Endothelial cell of umbilical vein (primary cell): ENCODE measurements at regions not wholly inside any gene's neighbourhood (a gene's known extent, or its start where the extent isn't known, plus 50 kb on each side); places are given as distances from the start of the nearest gene placed in this dataset.

Experiments used
- BruUV-seq: library from RNA; stranded (reverse); fragments of 400-500 nt; replicated peaks from 2 replicates; lab custom pipeline; 2021; lab: Mats Ljungman, UMichigan
- CTCF ChIA-PET: fragments of 300-600, 350-600 bp; sonication (Branson Sonifier 250); formaldehyde crosslinking; loops from one replicate; lab custom pipeline; 2021; ENCODE audit warnings: antibody characterized with exemption, inconsistent platforms; lab: Charles Lee
- POLR2A ChIA-PET: fragments of 300-600, 350-600 bp; sonication (Branson Sonifier 250); formaldehyde crosslinking; loops from one replicate; lab custom pipeline; 2021; ENCODE audit warnings: antibody characterized with exemption, inconsistent platforms; lab: Charles Lee
- DNase-seq: peaks from one replicate; pipeline ENCODE4 v3.0.0-alpha.2; 2011; ENCODE audit warnings: low read depth, low spot score
- FAIRE-seq: peaks from 2 replicates; lab custom pipeline; 2011; peaks lifted over from hg19 to GRCh38; lab: Jason Lieb, UNC
- H2AFZ ChIP-seq: 2 replicates; pipeline ENCODE4 v1.6.0; 2012; ENCODE audit warnings: low read depth, low read length, control low read depth, inconsistent platforms
- H3K27ac ChIP-seq: 2 replicates; pipeline ENCODE4 v1.5.1; 2011; ENCODE audit warnings: low read depth, mild to moderate bottlenecking, control low read depth, low read length, moderate library complexity; ENCODE audit not compliant: insufficient read depth
- H3K27me3 ChIP-seq, 2 experiments: 2 replicates each; pipeline versions ENCODE4 v1.6.0 to v1.6.1; 2011; ENCODE audit warnings: low read length in 2 of 2, mixed read lengths in 1 of 2; ENCODE audit not compliant: control insufficient read depth in 2 of 2, insufficient read depth in 2 of 2
- H3K36me3 ChIP-seq, 2 experiments: 2 replicates in 1 of 2; 3 replicates in 1 of 2; pipeline ENCODE4 v1.5.1; 2011; ENCODE audit warnings: low read length in 2 of 2, mild to moderate bottlenecking in 1 of 2, moderate library complexity in 1 of 2; ENCODE audit not compliant: control insufficient read depth in 2 of 2, insufficient read depth in 2 of 2; ENCODE audit errors: extremely low read depth in 1 of 2
- H3K4me1 ChIP-seq: 3 replicates; pipeline ENCODE4 v1.5.1; 2011; ENCODE audit warnings: mild to moderate bottlenecking, low read length; ENCODE audit not compliant: control insufficient read depth, insufficient read depth; ENCODE audit errors: extremely low read depth
- H3K4me2 ChIP-seq: 2 replicates; pipeline ENCODE4 v1.6.1; 2011; ENCODE audit warnings: low read length, control low read depth, mixed read lengths; ENCODE audit not compliant: insufficient read depth
- H3K4me3 ChIP-seq, 3 experiments: fragments of 200-600 bp in 1 of 3; sonication (generic), shearing (Covaris generic) in 1 of 3; replicated peaks in 1 of 3; 2 replicates each; pipeline ENCODE4 v1.5.1; 2011 to 2016; ENCODE audit warnings: control low read depth in 3 of 3, low read length in 3 of 3, mild to moderate bottlenecking in 2 of 3, inconsistent platforms in 1 of 3, low read depth in 1 of 3, moderate library complexity in 1 of 3; ENCODE audit not compliant: insufficient read depth in 1 of 3
- H3K79me2 ChIP-seq: 2 replicates; pipeline ENCODE4 v1.6.0; 2012; ENCODE audit warnings: low read length, inconsistent platforms; ENCODE audit not compliant: control insufficient read depth, insufficient read depth
- H3K9ac ChIP-seq: replicated peaks from 2 replicates; pipeline ENCODE3; 2011; ENCODE audit warnings: low read length, control low read depth; ENCODE audit not compliant: insufficient read depth; ENCODE audit errors: extremely low read depth
- H3K9me1 ChIP-seq: replicated peaks from 3 replicates; pipeline ENCODE4 v1.6.0; 2011; ENCODE audit warnings: mild to moderate bottlenecking, low read length; ENCODE audit not compliant: control insufficient read depth, insufficient read depth; ENCODE audit errors: extremely low read depth
- H3K9me3 ChIP-seq: replicated peaks from 2 replicates; pipeline ENCODE4 v1.5.1; 2012; ENCODE audit warnings: low read length, inconsistent platforms; ENCODE audit not compliant: control insufficient read depth, insufficient read depth
- H4K20me1 ChIP-seq: replicated peaks from 2 replicates; pipeline ENCODE3; 2011; ENCODE audit warnings: mild to moderate bottlenecking, low read length; ENCODE audit not compliant: control insufficient read depth, insufficient read depth; ENCODE audit errors: extremely low read depth
- EZH2 ChIP-seq: IDR thresholded peaks from 2 replicates; pipeline ENCODE4 v1.6.1; 2012; ENCODE audit warnings: borderline replicate concordance, low read depth, mild to moderate bottlenecking, moderate library complexity, low read length, inconsistent platforms; ENCODE audit not compliant: severe bottlenecking
- FOS ChIP-seq: IDR thresholded peaks from 2 replicates; pipeline ENCODE4 v1.6.1; 2011; ENCODE audit warnings: mild to moderate bottlenecking, low read length, moderate library complexity, borderline replicate concordance; ENCODE audit not compliant: insufficient read depth
- GATA2 ChIP-seq: IDR thresholded peaks from 2 replicates; pipeline ENCODE4 v1.7.0; 2011; ENCODE audit warnings: low read depth, mild to moderate bottlenecking, moderate library complexity, mixed read lengths, low read length; ENCODE audit not compliant: insufficient read length, insufficient read depth
- JUN ChIP-seq: IDR thresholded peaks from 2 replicates; pipeline ENCODE4 v1.6.1; 2011; ENCODE audit warnings: borderline replicate concordance, low read depth; ENCODE audit not compliant: insufficient read length, insufficient read depth
- MYC ChIP-seq: IDR thresholded peaks from one replicate; pipeline ENCODE4 v1.6.1; 2011; ENCODE audit warnings: mild to moderate bottlenecking, low read depth, low read length
- POLR2A ChIP-seq: IDR thresholded peaks from 2 replicates; pipeline ENCODE4 v1.6.1; 2012; ENCODE audit warnings: low read depth, mild to moderate bottlenecking, control low read depth, low read length
- POLR2AphosphoS5 ChIP-seq: IDR thresholded peaks from 2 replicates; pipeline ENCODE4 v1.6.1; 2012; ENCODE audit warnings: low read depth, mild to moderate bottlenecking, control low read depth, low read length, moderate library complexity; ENCODE audit not compliant: insufficient read depth
- dilution Hi-C: fragments of 300-500 bp; cut with MboI; formaldehyde crosslinking; loops from one replicate; pipeline ENCODE4 v1.15.0; 2019; ENCODE audit warnings: low sequenced_read_pairs; ENCODE audit not compliant: extremely low pct_ligation_motif_present
- intact Hi-C: fragments of 100-400 bp; cut with micrococcal nuclease; formaldehyde crosslinking; loops from one replicate; pipeline ENCODE4 v1.10.0; 2022
- TF ChIP-seq, protein P1 (sequence below), 2 donors: IDR thresholded peaks; 1 replicate in 1 of 2; 2 replicates in 1 of 2; pipeline ENCODE4 v1.5.1; 2011; ENCODE audit warnings: low read length in 2 of 2, mild to moderate bottlenecking in 2 of 2, moderate library complexity in 2 of 2, control low read depth in 1 of 2, inconsistent platforms in 1 of 2, low read depth in 1 of 2; ENCODE audit not compliant: insufficient read depth in 1 of 2; ENCODE audit errors: extremely low read depth in 1 of 2
- TF ChIP-seq, protein P2 (sequence below): IDR thresholded peaks from 2 replicates; pipeline ENCODE4 v1.6.1; 2011; ENCODE audit not compliant: insufficient read depth, insufficient read length

- CTCF ChIA-PET, result no interaction called here
- H2AFZ ChIP-seq, result no peak overlapping the region
- DNase-seq, result no peak
- H3K4me1 ChIP-seq, result no peaks in the 10 kb centered on the region
- H4K20me1 ChIP-seq, result no peaks in the 10 kb centered on the region
- BruUV-seq, result no TSS peak
- no peaks in the 10 kb centered on the region for H3K27me3 ChIP-seq
- peaks cover 9% of the 10 kb centered on the region for H3K9me3 ChIP-seq
- H3K4me3 ChIP-seq, result no peak overlapping the region
- H3K27ac ChIP-seq, result no peak overlapping the region
- intact Hi-C loops, result no loop called here
- dilution Hi-C loops, result no loop called here
- POLR2A ChIA-PET, result no interaction called here
- H3K9me1 ChIP-seq, result no peaks in the 10 kb centered on the region
- TF ChIP-seq GATA2, result no peak
- no peak for TF ChIP-seq POLR2AphosphoS5
- TF ChIP-seq POLR2A, result no peak
- TF ChIP-seq EZH2, result no peak
- TF ChIP-seq, protein P1, sequence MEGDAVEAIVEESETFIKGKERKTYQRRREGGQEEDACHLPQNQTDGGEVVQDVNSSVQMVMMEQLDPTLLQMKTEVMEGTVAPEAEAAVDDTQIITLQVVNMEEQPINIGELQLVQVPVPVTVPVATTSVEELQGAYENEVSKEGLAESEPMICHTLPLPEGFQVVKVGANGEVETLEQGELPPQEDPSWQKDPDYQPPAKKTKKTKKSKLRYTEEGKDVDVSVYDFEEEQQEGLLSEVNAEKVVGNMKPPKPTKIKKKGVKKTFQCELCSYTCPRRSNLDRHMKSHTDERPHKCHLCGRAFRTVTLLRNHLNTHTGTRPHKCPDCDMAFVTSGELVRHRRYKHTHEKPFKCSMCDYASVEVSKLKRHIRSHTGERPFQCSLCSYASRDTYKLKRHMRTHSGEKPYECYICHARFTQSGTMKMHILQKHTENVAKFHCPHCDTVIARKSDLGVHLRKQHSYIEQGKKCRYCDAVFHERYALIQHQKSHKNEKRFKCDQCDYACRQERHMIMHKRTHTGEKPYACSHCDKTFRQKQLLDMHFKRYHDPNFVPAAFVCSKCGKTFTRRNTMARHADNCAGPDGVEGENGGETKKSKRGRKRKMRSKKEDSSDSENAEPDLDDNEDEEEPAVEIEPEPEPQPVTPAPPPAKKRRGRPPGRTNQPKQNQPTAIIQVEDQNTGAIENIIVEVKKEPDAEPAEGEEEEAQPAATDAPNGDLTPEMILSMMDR (IDR thresholded peaks at IDR 0.05; ENCODE audit: extremely low read depth in 1 of 2, insufficient read depth in 1 of 2, low read depth in 1 of 2, low read length in 2 of 2), result no peak
- TF ChIP-seq, protein P2, sequence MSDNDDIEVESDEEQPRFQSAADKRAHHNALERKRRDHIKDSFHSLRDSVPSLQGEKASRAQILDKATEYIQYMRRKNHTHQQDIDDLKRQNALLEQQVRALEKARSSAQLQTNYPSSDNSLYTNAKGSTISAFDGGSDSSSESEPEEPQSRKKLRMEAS, result no peak
- TF ChIP-seq MYC, result no peak
- no peak for TF ChIP-seq FOS
- TF ChIP-seq JUN, result no peak
- H3K9ac ChIP-seq, result no peak overlapping the region
- no peak for FAIRE-seq
- no peak overlapping the region for H3K4me2 ChIP-seq
- H3K36me3 ChIP-seq, result no peaks in the 10 kb centered on the region
- no peaks in the 10 kb centered on the region for H3K79me2 ChIP-seq
Observed at GRCh38 chr10:108439397-108439796, 1274.9 kb upstream of the SORCS1 start.
